HCT116 (cell line): ENCODE measurements at regions not wholly inside any gene's neighbourhood (a gene's known extent, or its start where the extent isn't known, plus 50 kb on each side); places are given as distances from the start of the nearest gene placed in this dataset.

Source experiments
- ATAC-seq: fragments of 200-7000 bp; cut with Tn5 transposase; 2 replicates; pipeline ENCODE4 v1.9.1; 2020; ENCODE audit warnings: mild to moderate bottlenecking, moderate library complexity
- BruUV-seq: library from RNA; stranded (reverse); fragments of 400-500 nt; replicated peaks from 2 replicates; lab custom pipeline; 2021; lab: Mats Ljungman, UMichigan
- CTCF ChIA-PET: fragments of 300-600 bp; sonication (Branson Sonifier 250); formaldehyde crosslinking; loops from one replicate; lab custom pipeline; 2021; ENCODE audit warnings: antibody characterized with exemption; lab: Charles Lee
- POLR2A ChIA-PET: fragments of 300-600, 350-600 bp; sonication (Branson Sonifier 250); formaldehyde crosslinking; loops from one replicate; lab custom pipeline; 2021; ENCODE audit warnings: antibody characterized with exemption; lab: Charles Lee
- RAD21 ChIA-PET, 2 experiments: fragments of 300-600 bp; sonication (Branson Sonifier 250); formaldehyde crosslinking; loops; one replicate each; lab custom pipeline; 2023; ENCODE audit warnings: low total read pairs in 2 of 2; ENCODE audit not compliant: uncharacterized antibody in 2 of 2, unreplicated experiment in 2 of 2, low non-redundant PET in 1 of 2; lab: Charles Lee
- DNase-seq: peaks from one replicate; pipeline ENCODE4 v3.0.0-alpha.2; 2010; ENCODE audit warnings: low read depth, low spot score
- H2AFZ ChIP-seq: fragments of 200-600 bp; shearing (Covaris generic), sonication (generic); 2 replicates; pipeline ENCODE4 v1.6.1; 2017; ENCODE audit warnings: low read depth, mixed run types, mixed read lengths, antibody characterized with exemption, low read length; ENCODE audit not compliant: poor library complexity, severe bottlenecking
- H3K27ac ChIP-seq: 2 replicates; pipeline ENCODE4 v1.5.1; 2012; ENCODE audit warnings: low read depth, low read length
- H3K27me3 ChIP-seq: fragments of 200-600 bp; sonication (generic); 2 replicates; pipeline ENCODE4 v1.6.1; 2016; ENCODE audit warnings: mixed run types, low read length, mixed read lengths; ENCODE audit not compliant: insufficient read depth
- H3K36me3 ChIP-seq, 2 experiments: fragments of 200-500 bp in 1 of 2; fragments of 200-600 bp in 1 of 2; sonication (Bioruptor generic) in 1 of 2; sonication (generic) in 1 of 2; 2 replicates each; pipeline versions ENCODE4 v1.5.1 to v1.6.1; 2014 to 2016; ENCODE audit warnings: low read length in 2 of 2, inconsistent platforms in 1 of 2, mixed read lengths in 1 of 2, mixed run types in 1 of 2; ENCODE audit not compliant: insufficient read depth in 2 of 2, control insufficient read depth in 1 of 2
- H3K4me1 ChIP-seq, 2 experiments: fragments of 200-600 bp in 1 of 2; sonication (generic) in 1 of 2; 2 replicates each; pipeline versions ENCODE4 v1.5.1 to v1.6.1; 2012 to 2017; ENCODE audit warnings: low read length in 2 of 2, inconsistent platforms in 1 of 2, mild to moderate bottlenecking in 1 of 2, mixed read lengths in 1 of 2, mixed run types in 1 of 2, moderate library complexity in 1 of 2; ENCODE audit not compliant: insufficient read depth in 2 of 2, control insufficient read depth in 1 of 2
- H3K4me2 ChIP-seq: fragments of 200-600 bp; sonication (generic); 2 replicates; pipeline ENCODE4 v1.6.1; 2017; ENCODE audit warnings: mixed run types, low read length, mixed read lengths
- H3K4me3 ChIP-seq, 2 experiments: fragments of 200-600 bp in 1 of 2; sonication (generic) in 1 of 2; replicated peaks in 1 of 2; 2 replicates each; pipeline ENCODE4 v1.5.1; 2011 to 2016; ENCODE audit warnings: low read length in 2 of 2, control low read depth in 1 of 2, low read depth in 1 of 2, mild to moderate bottlenecking in 1 of 2, mixed read lengths in 1 of 2, mixed run types in 1 of 2
- H3K79me2 ChIP-seq: fragments of 200-600 bp; sonication (generic); 2 replicates; pipeline ENCODE4 v1.6.1; 2017; ENCODE audit warnings: mild to moderate bottlenecking, mixed run types, low read length, moderate library complexity, mixed read lengths; ENCODE audit not compliant: insufficient read depth
- H3K9ac ChIP-seq: fragments of 200-600 bp; sonication (generic); 2 replicates; pipeline ENCODE4 v1.6.1; 2016; ENCODE audit warnings: low read length, mixed read lengths
- H3K9me2 ChIP-seq: fragments of 200-600 bp; sonication (generic), shearing (Covaris generic); 2 replicates; pipeline ENCODE4 v1.6.1; 2017; ENCODE audit warnings: mixed run types, mild to moderate bottlenecking, moderate library complexity; ENCODE audit not compliant: insufficient read depth
- H3K9me3 ChIP-seq, 2 experiments: fragments of 200-500 bp in 1 of 2; fragments of 200-600 bp in 1 of 2; sonication (Bioruptor generic) in 1 of 2; sonication (generic) in 1 of 2; 2 replicates each; pipeline ENCODE4 v1.6.1; 2014 to 2017; ENCODE audit warnings: low read length in 2 of 2, mixed read lengths in 2 of 2, inconsistent platforms in 1 of 2, low read depth in 1 of 2, mild to moderate bottlenecking in 1 of 2, mixed run types in 1 of 2, moderate library complexity in 1 of 2; ENCODE audit not compliant: control insufficient read depth in 1 of 2, insufficient read depth in 1 of 2
- H4K20me1 ChIP-seq: fragments of 200-600 bp; sonication (generic), shearing (Covaris generic); 2 replicates; pipeline ENCODE4 v1.6.1; 2017; ENCODE audit warnings: mixed run types, mild to moderate bottlenecking, moderate library complexity; ENCODE audit not compliant: insufficient read depth
- CBX3 ChIP-seq: IDR thresholded peaks from 2 replicates; pipeline ENCODE4 v1.6.1; 2012; ENCODE audit warnings: low read depth
- CEBPB ChIP-seq: IDR thresholded peaks from 2 replicates; pipeline ENCODE4 v1.6.1; 2012; ENCODE audit warnings: low read depth
- EGR1 ChIP-seq: IDR thresholded peaks from 2 replicates; pipeline ENCODE4 v1.6.1; 2012; ENCODE audit warnings: low read depth
- ELF1 ChIP-seq: IDR thresholded peaks from 2 replicates; pipeline ENCODE4 v1.6.1; 2012; ENCODE audit warnings: low read depth, borderline replicate concordance
- JUND ChIP-seq: IDR thresholded peaks from 2 replicates; pipeline ENCODE4 v1.6.1; 2012
- POLR2A ChIP-seq: IDR thresholded peaks from 2 replicates; pipeline ENCODE4 v1.7.0; 2011; ENCODE audit warnings: borderline replicate concordance; ENCODE audit not compliant: insufficient read depth, insufficient read length; ENCODE audit errors: extremely low read depth
- SIN3A ChIP-seq: IDR thresholded peaks from 2 replicates; pipeline ENCODE4 v1.6.1; 2012; ENCODE audit warnings: low read depth
- SP1 ChIP-seq: IDR thresholded peaks from 2 replicates; pipeline ENCODE4 v1.6.1; 2012; ENCODE audit warnings: low read depth
- SRF ChIP-seq: IDR thresholded peaks from 2 replicates; pipeline ENCODE4 v1.6.1; 2012; ENCODE audit warnings: low read depth
- TCF7L2 ChIP-seq: IDR thresholded peaks from 2 replicates; pipeline ENCODE4 v1.7.0; 2011; ENCODE audit warnings: borderline replicate concordance, inconsistent platforms; ENCODE audit not compliant: insufficient read depth, insufficient read length; ENCODE audit errors: extremely low read depth
- YY1 ChIP-seq: IDR thresholded peaks from 2 replicates; pipeline ENCODE4 v1.6.1; 2011; ENCODE audit warnings: low read length, low read depth, moderate library complexity, mild to moderate bottlenecking; ENCODE audit not compliant: insufficient replicate concordance; ENCODE audit errors: extremely low read depth
- ZFX ChIP-seq: fragments of 450-650 bp; IDR thresholded peaks from 2 replicates; pipeline ENCODE4 v1.6.1; 2017
- ZNF274 ChIP-seq: fragments of 200-500 bp; sonication (Bioruptor generic); IDR thresholded peaks from 2 replicates; pipeline ENCODE4 v1.6.1; 2014; ENCODE audit warnings: mild to moderate bottlenecking, low read depth, low read length, inconsistent platforms
- intact Hi-C: fragments of 100-400 bp; cut with micrococcal nuclease; formaldehyde crosslinking; loops from 2 replicates; pipeline ENCODE4 v1.10.0; 2022
- TF ChIP-seq, protein P1 (sequence below): IDR thresholded peaks from 2 replicates; pipeline ENCODE4 v1.6.1; 2012
- TF ChIP-seq, protein P2 (sequence below): IDR thresholded peaks from 2 replicates; pipeline ENCODE4 v1.6.1; 2012; ENCODE audit warnings: low read depth

DNA sequence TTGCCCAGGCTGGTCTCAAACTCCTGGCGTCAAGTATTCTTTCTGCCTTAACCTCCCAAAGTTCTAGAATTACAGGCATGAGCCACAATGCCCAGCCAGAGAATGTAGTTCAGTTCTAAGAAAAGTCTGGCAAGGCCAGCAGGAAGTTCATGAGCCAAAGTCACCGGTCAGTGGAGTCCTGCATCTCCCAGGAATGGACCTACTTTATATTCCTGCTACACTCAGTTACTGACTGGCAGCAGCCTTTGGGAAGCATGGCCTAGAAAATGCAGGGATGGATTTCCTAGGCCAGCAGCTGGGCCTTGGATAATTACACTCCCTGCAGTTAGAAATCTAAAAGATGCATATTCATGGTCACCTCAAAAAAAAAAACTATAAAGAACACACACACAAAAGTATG, 135.7 kb downstream of the CAAP1 start:
- Histone ChIP-seq H3K9me3 (no peaks in the 10 kb centered on the region), H3K79me2 (no peaks in the 10 kb centered on the region), H2AFZ (no peak overlapping the region), H4K20me1 (no peaks in the 10 kb centered on the region), H3K27ac (no peak overlapping the region), H3K4me2 (no peak overlapping the region), H3K27me3 (no peaks in the 10 kb centered on the region), H3K9me2 (no peaks in the 10 kb centered on the region)
- no peak for ATAC-seq
- no TSS peak for BruUV-seq
- DNase-seq, result no peak
- ChIA-PET CTCF (no interaction called here), RAD21 (no interaction called here)
- no peak for TF ChIP-seq ZNF274
- TF ChIP-seq, protein P1, sequence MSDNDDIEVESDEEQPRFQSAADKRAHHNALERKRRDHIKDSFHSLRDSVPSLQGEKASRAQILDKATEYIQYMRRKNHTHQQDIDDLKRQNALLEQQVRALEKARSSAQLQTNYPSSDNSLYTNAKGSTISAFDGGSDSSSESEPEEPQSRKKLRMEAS, result no peak
- TF ChIP-seq, all 23 proteins: peak for 0
- intact Hi-C loops, result no loop called here
- POLR2A ChIA-PET, result interaction anchor here (1.3 kb wide), 1 partner anchor 10 kb away, joined by 4 read pairs; no protein-coding TSS in a partner anchor
- no peaks in the 10 kb centered on the region for H3K36me3 ChIP-seq
- H3K9ac ChIP-seq, result no peak overlapping the region
- no peaks in the 10 kb centered on the region for H3K4me1 ChIP-seq
- no peak overlapping the region for H3K4me3 ChIP-seq

DNA sequence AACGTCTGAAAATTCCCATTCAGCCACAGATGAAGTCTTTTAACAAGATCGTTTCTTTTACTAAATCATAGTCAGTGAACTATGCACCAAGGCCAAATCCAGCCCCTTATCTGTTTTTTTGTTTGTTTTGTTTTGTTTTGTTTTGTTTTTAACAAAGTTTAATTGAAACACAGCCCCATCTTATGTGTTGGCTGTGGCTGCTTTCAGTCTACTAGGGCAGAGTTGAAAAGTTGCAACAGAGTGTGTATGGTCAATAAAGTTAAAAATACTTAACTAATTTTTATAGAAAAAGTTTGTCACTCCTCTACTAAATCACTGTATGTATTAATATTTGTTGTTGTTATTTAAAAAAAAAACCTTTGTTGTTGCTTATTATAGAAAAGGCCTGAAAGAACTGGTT, 137.1 kb downstream of the CAAP1 start:
- H3K36me3 ChIP-seq, result no peaks in the 10 kb centered on the region
- H3K9me2 ChIP-seq, result no peaks in the 10 kb centered on the region
- no peaks in the 10 kb centered on the region for H4K20me1 ChIP-seq
- H3K79me2 ChIP-seq, result no peaks in the 10 kb centered on the region
- H2AFZ ChIP-seq, result no peak overlapping the region
- POLR2A ChIA-PET, result no interaction called here
- no peak overlapping the region for H3K4me2 ChIP-seq
- BruUV-seq, result no TSS peak
- H3K9ac ChIP-seq, result no peak overlapping the region
- H3K9me3 ChIP-seq, result no peaks in the 10 kb centered on the region
- TF ChIP-seq SP1 (no peak), EGR1 (no peak), JUND (no peak), ZFX (no peak), ELF1 (no peak), POLR2A (no peak), YY1 (no peak), SRF (no peak), TCF7L2 (no peak), ZNF274 (no peak), CBX3 (no peak), SIN3A (no peak), CEBPB (no peak)
- TF ChIP-seq, protein P2, sequence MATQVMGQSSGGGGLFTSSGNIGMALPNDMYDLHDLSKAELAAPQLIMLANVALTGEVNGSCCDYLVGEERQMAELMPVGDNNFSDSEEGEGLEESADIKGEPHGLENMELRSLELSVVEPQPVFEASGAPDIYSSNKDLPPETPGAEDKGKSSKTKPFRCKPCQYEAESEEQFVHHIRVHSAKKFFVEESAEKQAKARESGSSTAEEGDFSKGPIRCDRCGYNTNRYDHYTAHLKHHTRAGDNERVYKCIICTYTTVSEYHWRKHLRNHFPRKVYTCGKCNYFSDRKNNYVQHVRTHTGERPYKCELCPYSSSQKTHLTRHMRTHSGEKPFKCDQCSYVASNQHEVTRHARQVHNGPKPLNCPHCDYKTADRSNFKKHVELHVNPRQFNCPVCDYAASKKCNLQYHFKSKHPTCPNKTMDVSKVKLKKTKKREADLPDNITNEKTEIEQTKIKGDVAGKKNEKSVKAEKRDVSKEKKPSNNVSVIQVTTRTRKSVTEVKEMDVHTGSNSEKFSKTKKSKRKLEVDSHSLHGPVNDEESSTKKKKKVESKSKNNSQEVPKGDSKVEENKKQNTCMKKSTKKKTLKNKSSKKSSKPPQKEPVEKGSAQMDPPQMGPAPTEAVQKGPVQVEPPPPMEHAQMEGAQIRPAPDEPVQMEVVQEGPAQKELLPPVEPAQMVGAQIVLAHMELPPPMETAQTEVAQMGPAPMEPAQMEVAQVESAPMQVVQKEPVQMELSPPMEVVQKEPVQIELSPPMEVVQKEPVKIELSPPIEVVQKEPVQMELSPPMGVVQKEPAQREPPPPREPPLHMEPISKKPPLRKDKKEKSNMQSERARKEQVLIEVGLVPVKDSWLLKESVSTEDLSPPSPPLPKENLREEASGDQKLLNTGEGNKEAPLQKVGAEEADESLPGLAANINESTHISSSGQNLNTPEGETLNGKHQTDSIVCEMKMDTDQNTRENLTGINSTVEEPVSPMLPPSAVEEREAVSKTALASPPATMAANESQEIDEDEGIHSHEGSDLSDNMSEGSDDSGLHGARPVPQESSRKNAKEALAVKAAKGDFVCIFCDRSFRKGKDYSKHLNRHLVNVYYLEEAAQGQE, result no peak
- H3K4me1 ChIP-seq, result no peaks in the 10 kb centered on the region
- intact Hi-C loops, result no loop called here
- ATAC-seq (no peak), DNase-seq (no peak)
- no peaks in the 10 kb centered on the region for H3K27me3 ChIP-seq
- no peak overlapping the region for H3K27ac ChIP-seq
- no peak overlapping the region for H3K4me3 ChIP-seq
- CTCF ChIA-PET, result no interaction called here
- RAD21 ChIA-PET, result no interaction called here
